HepG2 (cell line): ENCODE measurements at regions not wholly inside any gene's neighbourhood (a gene's known extent, or its start where the extent isn't known, plus 50 kb on each side); places are given as distances from the start of the nearest gene placed in this dataset.

ENCODE experiments used
- CHD4 ChIP-seq: fragments of 200-600 bp; sonication (generic); IDR thresholded peaks from 2 replicates; pipeline ENCODE4 v1.7.0; 2017; ENCODE audit warnings: mild to moderate bottlenecking, low read length, borderline replicate concordance
- HDAC6 ChIP-seq: fragments of 200-600 bp; sonication (generic); IDR thresholded peaks from 2 replicates; pipeline ENCODE4 v1.7.0; 2017; ENCODE audit warnings: mild to moderate bottlenecking, antibody characterized with exemption, low read length, low read depth
- KDM3A ChIP-seq: IDR thresholded peaks from 2 replicates; pipeline ENCODE4 v1.6.1; 2018; ENCODE audit warnings: low read depth, missing compliant biosample characterization
- NR2F2 ChIP-seq: IDR thresholded peaks from 2 replicates; pipeline ENCODE4 v1.6.1; 2012; ENCODE audit warnings: low read depth, inconsistent platforms, borderline replicate concordance
- ZNF232 ChIP-seq: sonication (generic); formaldehyde crosslinking; IDR thresholded peaks from 2 replicates; pipeline ENCODE4 v1.4.0; 2020; ENCODE audit warnings: missing genetic modification reagents, borderline replicate concordance
- TF ChIP-seq, protein P1 (sequence below): sonication (generic); formaldehyde crosslinking; IDR thresholded peaks from 2 replicates; pipeline ENCODE4 v1.5.0; 2020; ENCODE audit warnings: mild to moderate bottlenecking, missing genetic modification reagents, moderate library complexity
- TF ChIP-seq, protein P2 (sequence below), 2 experiments: IDR thresholded peaks; 2 replicates each; pipeline ENCODE4 v1.6.1; 2011 to 2012; ENCODE audit warnings: low read length in 2 of 2, borderline replicate concordance in 1 of 2, low read depth in 1 of 2, mild to moderate bottlenecking in 1 of 2, moderate library complexity in 1 of 2
- TF ChIP-seq, protein P3 (sequence below): sonication (generic); formaldehyde crosslinking; IDR thresholded peaks from 2 replicates; pipeline ENCODE4 v1.4.0; 2020; ENCODE audit warnings: mild to moderate bottlenecking, missing genetic modification reagents
- TF ChIP-seq, protein P4 (sequence below): sonication (generic); formaldehyde crosslinking; IDR thresholded peaks from 2 replicates; pipeline ENCODE4 v1.8.0; 2022; ENCODE audit warnings: mild to moderate bottlenecking, missing genetic modification reagents, borderline replicate concordance
- TF ChIP-seq, protein P5 (sequence below): sonication (generic); formaldehyde crosslinking; IDR thresholded peaks from 2 replicates; pipeline ENCODE4 v1.5.0; 2020; ENCODE audit warnings: mild to moderate bottlenecking, missing genetic modification reagents

DNA sequence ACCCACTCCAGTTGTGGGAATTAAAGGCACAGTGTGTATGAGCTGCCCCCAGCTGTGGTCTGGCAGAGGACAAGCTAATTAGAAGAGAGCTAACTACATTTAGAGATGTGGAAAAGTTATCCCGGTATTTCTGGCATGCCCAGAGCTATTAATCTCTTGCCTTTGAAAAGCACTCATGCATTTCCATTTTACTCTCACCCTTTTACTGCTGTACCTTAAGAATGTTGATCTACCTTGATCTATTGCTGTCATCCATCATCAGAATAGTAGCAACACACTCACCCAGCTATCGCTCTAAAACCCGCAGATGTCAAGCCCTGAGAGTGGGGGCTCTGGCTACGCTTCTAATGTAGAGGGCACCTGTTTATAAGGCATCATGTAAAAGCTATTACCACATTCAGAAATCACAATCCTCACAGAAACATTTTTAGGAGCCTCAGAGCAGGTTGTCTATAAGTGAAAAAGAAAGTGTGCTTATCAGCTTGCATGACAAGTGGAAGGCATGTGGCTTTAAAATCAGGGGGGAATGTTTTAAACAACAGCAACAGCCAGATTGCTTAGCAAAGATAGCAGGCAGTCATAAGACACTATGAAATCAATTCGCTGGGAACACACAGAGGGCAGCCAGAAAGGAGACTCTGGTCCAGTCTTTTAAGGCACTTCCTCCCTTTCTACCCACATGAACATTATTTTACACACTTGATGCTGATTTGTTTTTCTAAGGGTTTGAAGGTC is 224.2 kb upstream of the IRS2 start:
- TF ChIP-seq, protein P1, sequence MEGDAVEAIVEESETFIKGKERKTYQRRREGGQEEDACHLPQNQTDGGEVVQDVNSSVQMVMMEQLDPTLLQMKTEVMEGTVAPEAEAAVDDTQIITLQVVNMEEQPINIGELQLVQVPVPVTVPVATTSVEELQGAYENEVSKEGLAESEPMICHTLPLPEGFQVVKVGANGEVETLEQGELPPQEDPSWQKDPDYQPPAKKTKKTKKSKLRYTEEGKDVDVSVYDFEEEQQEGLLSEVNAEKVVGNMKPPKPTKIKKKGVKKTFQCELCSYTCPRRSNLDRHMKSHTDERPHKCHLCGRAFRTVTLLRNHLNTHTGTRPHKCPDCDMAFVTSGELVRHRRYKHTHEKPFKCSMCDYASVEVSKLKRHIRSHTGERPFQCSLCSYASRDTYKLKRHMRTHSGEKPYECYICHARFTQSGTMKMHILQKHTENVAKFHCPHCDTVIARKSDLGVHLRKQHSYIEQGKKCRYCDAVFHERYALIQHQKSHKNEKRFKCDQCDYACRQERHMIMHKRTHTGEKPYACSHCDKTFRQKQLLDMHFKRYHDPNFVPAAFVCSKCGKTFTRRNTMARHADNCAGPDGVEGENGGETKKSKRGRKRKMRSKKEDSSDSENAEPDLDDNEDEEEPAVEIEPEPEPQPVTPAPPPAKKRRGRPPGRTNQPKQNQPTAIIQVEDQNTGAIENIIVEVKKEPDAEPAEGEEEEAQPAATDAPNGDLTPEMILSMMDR (CRISPR knock-in tag) = no peak
- TF ChIP-seq KDM3A (no peak), CHD4 (no peak), HDAC6 (no peak), NR2F2 (no peak), ZNF232 (no peak)
- TF ChIP-seq, protein P2, sequence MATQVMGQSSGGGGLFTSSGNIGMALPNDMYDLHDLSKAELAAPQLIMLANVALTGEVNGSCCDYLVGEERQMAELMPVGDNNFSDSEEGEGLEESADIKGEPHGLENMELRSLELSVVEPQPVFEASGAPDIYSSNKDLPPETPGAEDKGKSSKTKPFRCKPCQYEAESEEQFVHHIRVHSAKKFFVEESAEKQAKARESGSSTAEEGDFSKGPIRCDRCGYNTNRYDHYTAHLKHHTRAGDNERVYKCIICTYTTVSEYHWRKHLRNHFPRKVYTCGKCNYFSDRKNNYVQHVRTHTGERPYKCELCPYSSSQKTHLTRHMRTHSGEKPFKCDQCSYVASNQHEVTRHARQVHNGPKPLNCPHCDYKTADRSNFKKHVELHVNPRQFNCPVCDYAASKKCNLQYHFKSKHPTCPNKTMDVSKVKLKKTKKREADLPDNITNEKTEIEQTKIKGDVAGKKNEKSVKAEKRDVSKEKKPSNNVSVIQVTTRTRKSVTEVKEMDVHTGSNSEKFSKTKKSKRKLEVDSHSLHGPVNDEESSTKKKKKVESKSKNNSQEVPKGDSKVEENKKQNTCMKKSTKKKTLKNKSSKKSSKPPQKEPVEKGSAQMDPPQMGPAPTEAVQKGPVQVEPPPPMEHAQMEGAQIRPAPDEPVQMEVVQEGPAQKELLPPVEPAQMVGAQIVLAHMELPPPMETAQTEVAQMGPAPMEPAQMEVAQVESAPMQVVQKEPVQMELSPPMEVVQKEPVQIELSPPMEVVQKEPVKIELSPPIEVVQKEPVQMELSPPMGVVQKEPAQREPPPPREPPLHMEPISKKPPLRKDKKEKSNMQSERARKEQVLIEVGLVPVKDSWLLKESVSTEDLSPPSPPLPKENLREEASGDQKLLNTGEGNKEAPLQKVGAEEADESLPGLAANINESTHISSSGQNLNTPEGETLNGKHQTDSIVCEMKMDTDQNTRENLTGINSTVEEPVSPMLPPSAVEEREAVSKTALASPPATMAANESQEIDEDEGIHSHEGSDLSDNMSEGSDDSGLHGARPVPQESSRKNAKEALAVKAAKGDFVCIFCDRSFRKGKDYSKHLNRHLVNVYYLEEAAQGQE (IDR thresholded peaks at IDR 0.05; ENCODE audit: borderline replicate concordance in 1 of 2, low read depth in 1 of 2, low read length in 2 of 2) = no peak
- TF ChIP-seq, protein P3, sequence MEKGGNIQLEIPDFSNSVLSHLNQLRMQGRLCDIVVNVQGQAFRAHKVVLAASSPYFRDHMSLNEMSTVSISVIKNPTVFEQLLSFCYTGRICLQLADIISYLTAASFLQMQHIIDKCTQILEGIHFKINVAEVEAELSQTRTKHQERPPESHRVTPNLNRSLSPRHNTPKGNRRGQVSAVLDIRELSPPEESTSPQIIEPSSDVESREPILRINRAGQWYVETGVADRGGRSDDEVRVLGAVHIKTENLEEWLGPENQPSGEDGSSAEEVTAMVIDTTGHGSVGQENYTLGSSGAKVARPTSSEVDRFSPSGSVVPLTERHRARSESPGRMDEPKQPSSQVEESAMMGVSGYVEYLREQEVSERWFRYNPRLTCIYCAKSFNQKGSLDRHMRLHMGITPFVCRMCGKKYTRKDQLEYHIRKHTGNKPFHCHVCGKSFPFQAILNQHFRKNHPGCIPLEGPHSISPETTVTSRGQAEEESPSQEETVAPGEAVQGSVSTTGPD = no peak
- TF ChIP-seq, protein P4, sequence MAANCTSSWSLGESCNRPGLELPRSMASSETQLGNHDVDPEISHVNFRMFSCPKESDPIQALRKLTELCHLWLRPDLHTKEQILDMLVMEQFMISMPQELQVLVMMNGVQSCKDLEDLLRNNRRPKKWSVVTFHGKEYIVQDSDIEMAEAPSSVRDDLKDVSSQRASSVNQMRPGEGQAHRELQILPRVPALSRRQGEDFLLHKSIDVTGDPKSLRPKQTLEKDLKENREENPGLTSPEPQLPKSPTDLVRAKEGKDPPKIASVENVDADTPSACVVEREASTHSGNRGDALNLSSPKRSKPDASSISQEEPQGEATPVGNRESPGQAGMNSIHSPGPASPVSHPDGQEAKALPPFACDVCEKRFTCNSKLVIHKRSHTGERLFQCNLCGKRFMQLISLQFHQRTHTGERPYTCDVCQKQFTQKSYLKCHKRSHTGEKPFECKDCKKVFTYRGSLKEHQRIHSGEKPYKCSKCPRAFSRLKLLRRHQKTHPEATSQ (CRISPR knock-in tag) = no peak
- TF ChIP-seq, protein P5, sequence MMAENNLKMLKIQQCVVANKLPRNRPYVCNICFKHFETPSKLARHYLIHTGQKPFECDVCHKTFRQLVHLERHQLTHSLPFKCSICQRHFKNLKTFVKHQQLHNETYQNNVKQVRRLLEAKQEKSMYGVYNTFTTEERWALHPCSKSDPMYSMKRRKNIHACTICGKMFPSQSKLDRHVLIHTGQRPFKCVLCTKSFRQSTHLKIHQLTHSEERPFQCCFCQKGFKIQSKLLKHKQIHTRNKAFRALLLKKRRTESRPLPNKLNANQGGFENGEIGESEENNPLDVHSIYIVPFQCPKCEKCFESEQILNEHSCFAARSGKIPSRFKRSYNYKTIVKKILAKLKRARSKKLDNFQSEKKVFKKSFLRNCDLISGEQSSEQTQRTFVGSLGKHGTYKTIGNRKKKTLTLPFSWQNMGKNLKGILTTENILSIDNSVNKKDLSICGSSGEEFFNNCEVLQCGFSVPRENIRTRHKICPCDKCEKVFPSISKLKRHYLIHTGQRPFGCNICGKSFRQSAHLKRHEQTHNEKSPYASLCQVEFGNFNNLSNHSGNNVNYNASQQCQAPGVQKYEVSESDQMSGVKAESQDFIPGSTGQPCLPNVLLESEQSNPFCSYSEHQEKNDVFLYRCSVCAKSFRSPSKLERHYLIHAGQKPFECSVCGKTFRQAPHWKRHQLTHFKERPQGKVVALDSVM = no peak
